ENCODE measurements at regions not wholly inside any gene's neighbourhood (a gene's known extent, or its start where the extent isn't known, plus 50 kb on each side); places are given as distances from the start of the nearest gene placed in this dataset.

GRCh38 chr5:133797167-133797566 lies 171.3 kb downstream of the C5orf15 start:
- no peak for DNase-seq (ENCODE audit: low read depth)

DNA sequence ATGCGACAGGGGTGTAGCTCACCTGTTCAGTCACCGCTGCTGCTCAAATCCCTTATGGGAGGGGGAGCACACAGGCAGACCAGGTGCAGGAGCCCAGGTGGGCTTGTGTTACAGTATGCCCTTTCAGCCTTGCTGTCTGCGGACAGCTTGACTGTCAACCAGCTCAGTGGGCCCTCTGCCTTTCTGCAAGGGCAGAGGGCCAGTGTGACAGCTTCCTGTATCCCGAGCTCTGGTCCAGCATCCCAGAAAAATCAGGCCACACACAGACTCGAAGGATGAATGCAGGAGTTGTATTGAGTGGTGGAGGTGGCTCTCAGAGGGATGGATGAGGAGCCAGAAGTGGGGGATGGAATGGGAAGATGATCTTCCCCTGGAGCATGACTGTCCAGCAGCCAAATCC lies 172.2 kb downstream of the C5orf15 start:
- no peak for DNase-seq (ENCODE audit: low read depth)

DNA sequence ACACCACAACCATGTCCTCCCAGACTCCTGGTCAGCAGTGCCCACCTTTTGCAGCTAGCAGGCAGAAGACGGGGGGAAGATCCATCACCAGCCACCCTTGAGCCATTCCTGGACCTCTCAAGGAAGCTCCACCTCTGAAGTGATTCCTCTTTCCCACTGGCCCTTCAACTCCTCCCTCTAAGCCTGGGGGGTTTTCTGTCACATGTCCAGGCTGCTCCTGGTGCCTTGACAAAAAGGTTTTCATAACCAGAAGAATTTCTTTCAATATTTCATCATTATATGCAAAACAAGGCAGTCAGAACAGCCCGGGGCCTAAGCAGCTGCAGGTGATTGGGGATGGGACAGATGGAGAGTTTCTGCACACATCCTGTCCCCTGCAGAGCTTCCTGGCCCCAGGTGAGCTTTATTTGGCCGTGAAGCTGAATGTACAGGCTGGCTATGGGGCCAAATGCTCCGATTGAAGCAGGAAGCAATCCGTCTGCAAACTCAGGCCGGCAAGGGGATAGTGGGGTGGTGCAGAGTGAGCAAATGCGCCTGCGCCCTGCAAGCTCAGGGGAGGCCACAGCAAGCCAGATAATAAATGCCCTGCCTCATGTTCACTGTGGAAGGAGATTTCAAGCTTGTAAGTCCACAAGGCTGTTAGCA lies 173.5 kb downstream of the C5orf15 start:
- DNase-seq (ENCODE audit: low read depth): no peak

GRCh38 chr5:133793756-133794465 lies 174.5 kb downstream of the C5orf15 start:
- no peak for DNase-seq (ENCODE audit: low read depth)

DNA sequence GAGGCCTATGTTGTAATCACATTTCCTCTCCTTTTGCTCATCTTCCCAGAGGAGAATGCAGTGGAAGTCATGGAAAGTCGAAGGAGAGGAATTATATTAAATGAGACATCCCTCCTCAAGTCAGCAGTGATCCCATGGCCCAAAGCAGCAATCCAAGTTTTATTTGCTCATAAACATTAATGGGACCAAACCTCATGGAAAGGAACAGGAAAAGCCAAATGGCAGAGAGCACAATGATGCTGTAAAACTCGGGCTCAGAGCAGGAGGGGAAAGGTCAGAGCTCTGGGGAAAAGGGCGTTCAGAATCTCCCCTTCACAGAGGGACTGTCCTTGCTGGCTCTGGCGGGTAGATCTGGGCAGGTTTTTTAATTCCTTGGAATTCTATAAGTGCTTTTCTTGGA lies 175.8 kb downstream of the C5orf15 start:
- no peak for DNase-seq (ENCODE audit: low read depth)

GRCh38 chr5:133792024-133792423 lies 176.4 kb downstream of the C5orf15 start:
- no peak for DNase-seq (ENCODE audit: low read depth)

DNA sequence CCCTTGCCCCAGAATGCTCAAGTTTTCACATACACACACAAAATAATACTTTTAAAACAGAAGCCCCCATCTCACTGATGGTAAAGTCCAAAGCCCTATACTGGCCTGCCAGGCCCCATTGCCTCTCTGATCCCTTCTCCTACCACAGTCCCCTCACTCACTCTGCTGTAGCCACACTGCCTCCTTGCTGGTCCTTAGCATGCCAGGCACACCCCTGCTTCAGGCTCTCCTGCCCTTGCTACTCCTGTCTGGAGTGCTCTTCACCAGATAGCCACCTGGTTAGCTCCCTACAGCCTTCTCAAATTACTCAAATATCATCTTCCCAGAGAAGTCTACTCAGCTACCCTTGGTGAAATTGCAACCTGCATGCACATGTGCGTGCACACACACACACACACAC lies 177.5 kb downstream of the C5orf15 start:
- DNase-seq (ENCODE audit: low read depth): no peak

GRCh38 chr5:133789428-133789827 lies 177.1 kb upstream of the FSTL4 start:
- no peak for DNase-seq (ENCODE audit: low read depth)

GRCh38 chr5:133788121-133788520 lies 175.8 kb upstream of the FSTL4 start:
- DNase-seq (ENCODE audit: low read depth): no peak

GRCh38 chr5:133786420-133786819 lies 174.1 kb upstream of the FSTL4 start:
- no peak for DNase-seq (ENCODE audit: low read depth)

- DNase-seq (ENCODE audit: low read depth): no peak
These were observed 172.8 kb upstream of the FSTL4 start for GRCh38 chr5:133785182-133785581.

DNA sequence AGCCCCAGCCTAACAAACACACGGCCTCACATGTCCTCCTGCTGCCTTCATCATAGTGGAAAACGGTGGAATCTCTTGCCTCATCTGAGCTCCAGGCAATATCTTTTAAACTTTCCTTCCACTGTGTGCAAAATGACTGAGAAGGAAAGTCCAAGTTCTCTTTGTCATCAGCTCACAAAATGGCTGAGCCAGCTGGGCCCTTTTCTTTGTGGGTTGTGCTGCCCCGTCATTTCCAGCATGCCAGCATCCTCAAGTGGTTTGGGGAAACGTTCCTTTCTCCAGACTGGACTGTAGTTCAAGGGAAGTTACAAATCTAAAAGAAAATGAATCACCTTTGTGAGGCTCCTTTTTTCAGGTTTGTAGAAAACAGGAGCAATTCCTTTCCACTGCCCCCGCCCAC lies 171.1 kb upstream of the FSTL4 start:
- DNase-seq (ENCODE audit: low read depth): no peak

- DNase-seq (ENCODE audit: low read depth): no peak
These were observed 170.4 kb upstream of the FSTL4 start for GRCh38 chr5:133782736-133783135.

DNA sequence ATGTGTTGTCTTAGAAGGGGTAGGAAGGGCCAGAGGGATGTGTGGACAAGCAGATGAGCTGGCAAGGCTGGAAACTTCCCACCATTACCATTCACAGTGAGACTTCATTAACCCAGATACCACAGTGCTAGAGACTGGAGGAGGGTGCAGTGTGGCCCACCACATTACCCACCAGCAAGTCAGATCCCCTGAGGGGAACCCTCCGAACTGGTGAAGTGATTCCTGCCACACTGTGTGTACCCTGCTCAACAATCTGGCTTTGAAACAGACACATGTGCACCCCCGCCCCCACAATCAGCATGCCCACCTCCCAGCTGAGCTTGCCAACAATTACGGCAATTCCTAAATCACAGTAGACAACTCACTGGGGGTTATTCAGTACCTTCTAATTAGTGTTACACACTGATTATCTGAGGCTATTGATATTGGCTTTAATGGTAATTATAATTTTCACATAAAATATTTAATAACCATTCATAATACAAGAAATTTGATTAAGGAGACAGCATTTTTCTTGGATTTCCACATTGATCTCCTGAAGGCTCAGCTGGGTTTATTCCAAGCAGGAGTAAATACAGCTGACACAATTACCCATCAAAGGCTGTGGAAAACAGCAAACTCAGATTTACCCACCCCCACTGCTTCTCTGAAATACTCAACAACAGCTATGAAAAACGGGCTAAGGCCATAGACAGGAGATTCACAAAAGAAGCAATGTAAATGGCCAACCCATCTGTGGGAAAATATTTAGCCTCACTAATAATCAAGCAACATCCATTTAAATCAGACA lies 169.3 kb upstream of the FSTL4 start:
- DNase-seq (ENCODE audit: low read depth): no peak

DNA sequence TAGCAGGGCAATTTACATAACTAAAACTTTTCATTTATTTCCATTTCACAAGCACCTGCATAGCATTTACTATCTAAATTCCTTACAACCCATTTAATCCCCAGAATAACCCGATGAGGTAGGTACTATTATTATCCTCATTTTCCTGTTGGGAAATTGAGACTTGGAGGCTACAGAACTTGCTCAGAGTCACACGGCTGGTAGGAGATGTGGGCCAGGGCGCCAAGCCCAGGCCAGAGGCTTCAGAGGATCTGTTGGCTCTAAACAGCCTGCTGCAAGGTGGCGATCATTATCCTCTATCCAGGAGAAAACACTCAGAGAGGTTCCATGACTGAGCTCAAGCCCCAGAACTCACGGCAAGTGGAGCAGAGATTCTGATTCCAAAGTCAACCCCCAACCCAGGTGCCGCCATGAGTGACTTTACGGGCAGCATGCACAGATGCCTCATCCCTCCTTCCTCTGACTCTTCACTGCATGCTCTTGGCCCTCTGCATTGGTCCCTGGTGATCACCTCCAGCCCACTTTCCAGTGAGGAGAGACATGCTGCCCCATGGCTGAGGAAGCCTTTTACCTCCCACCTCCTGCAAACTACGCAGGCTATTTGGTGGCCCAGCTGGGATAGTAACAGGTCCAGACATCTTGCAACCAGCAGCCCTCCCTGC lies 168.4 kb upstream of the FSTL4 start:
- no peak for DNase-seq (ENCODE audit: low read depth)

DNA sequence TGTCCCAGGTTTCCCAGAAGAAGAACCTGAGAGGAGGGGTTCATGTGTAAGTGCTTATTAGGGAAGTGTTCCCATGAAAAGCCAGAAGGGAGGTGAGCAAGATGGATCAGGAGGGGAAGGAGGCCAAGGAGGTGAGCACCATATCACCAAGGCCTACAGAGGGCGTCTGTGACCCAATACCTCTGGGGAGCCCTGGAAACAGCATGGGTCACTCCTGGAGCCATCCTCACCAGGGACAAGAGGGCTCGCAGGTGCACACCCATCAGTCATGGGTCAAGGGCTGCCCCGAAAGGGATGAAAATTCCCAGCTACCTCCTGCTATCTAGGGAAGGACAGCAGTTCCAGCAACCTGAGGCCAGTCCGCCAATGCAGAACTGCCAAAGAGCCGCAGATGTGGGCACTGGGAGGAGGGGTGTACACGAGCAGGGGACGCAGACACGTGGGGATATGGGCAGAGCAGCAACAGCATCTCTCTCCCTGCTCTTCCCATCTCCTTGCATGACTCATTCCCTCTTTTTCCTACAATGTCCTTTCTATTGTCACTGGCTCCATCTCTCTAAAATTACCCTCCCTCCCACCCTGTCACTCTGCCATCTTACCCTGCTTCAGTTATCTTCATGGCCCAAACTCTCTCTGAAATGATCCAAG lies 167.6 kb upstream of the FSTL4 start:
- no peak for DNase-seq (ENCODE audit: low read depth)

DNA sequence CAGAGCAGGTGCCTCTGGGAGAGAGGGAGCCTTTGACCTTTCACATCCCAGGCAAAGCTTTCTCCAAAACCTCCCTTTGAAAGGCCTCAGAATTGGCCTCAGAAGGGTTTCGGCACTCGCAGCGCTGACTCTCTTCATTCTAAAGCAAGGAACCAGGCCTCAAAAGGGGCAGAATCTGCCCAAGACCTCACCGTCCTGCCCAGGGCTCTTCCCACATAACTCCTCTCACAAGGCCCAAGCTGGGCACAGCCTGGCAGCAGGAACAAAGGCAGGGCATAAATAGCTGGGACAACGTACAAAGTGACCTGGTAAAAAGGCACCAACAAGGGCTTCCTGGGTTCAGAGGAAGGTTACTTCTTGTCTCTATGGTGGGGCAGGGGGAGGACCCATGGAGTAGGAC lies 166.3 kb upstream of the FSTL4 start:
- DNase-seq (ENCODE audit: low read depth): no peak

DNA sequence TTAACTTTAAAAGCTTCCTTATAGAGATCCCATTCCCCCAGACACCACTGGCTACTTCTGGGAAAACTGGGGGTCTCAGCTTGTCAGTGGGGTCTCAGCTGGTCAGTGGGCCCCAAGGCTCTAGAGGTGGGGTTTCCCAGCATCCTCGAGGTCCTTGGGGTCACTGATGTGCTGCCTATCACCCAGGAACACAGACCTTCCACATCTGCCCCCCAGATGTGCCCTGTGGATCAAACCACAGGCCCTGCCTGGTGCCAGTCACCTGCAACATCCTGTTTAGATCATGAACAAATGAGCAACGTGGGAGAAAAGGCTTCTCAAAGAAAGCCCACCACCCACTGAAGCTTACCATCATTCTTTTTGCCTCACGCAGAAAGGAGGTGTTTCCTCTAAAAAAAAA lies 165.6 kb upstream of the FSTL4 start:
- no peak for DNase-seq (ENCODE audit: low read depth)

- no peak for DNase-seq (ENCODE audit: low read depth)
These were observed 163.4 kb upstream of the FSTL4 start for GRCh38 chr5:133775584-133776304.

- DNase-seq (ENCODE audit: low read depth): no peak
These were observed 161.2 kb upstream of the FSTL4 start for GRCh38 chr5:133773247-133774202.
